Peyer's patch (tissue), 4 donors: ENCODE measurements at regions not wholly inside any gene's neighbourhood (a gene's known extent, or its start where the extent isn't known, plus 50 kb on each side); places are given as distances from the start of the nearest gene placed in this dataset.

ENCODE experiments used
- DNase-seq, 3 donors: peaks; one replicate each; pipeline ENCODE4 v3.0.0-alpha.2; 2017 to 2019
- H3K27ac ChIP-seq, 4 donors: fragments of 200-600 bp; sonication (generic); one replicate each; pipeline ENCODE4 v1.5.1; 2016 to 2019
- H3K27me3 ChIP-seq, 2 donors: fragments of 200-600 bp; sonication (generic); one replicate each; pipeline ENCODE4 v1.5.1; 2019
- H3K36me3 ChIP-seq, 3 donors: fragments of 200-600 bp; sonication (generic); one replicate each; pipeline ENCODE4 v1.5.1; 2016 to 2019
- H3K4me1 ChIP-seq, 4 donors: fragments of 200-600 bp; sonication (generic); one replicate each; pipeline ENCODE4 v1.5.1; 2016 to 2019
- H3K4me3 ChIP-seq, 4 donors: fragments of 200-600 bp; sonication (generic); 1 replicate in 3 of 4; 2 replicates in 1 of 4; pipeline ENCODE4 v1.5.1; 2016 to 2019; ENCODE audit warnings: mild to moderate bottlenecking in 1 of 4
- H3K9me3 ChIP-seq, 4 donors: fragments of 200-600 bp; sonication (generic); one replicate each; pipeline ENCODE4 v1.5.1; 2016 to 2019; ENCODE audit warnings: mild to moderate bottlenecking in 1 of 4
- POLR2A ChIP-seq, 2 donors: fragments of 450-650 bp; IDR thresholded peaks; one replicate each; pipeline ENCODE4 v1.5.1; 2017; ENCODE audit warnings: antibody characterized with exemption in 2 of 2, mild to moderate bottlenecking in 2 of 2, moderate library complexity in 2 of 2
- TF ChIP-seq, protein P1 (sequence below), 6 experiments: fragments of 450-650 bp in 4 of 6; fragments of 200-600 bp in 2 of 6; sonication (generic) in 1 of 6; IDR thresholded peaks; one replicate each; pipeline ENCODE4 v1.5.1; 2017 to 2019; ENCODE audit warnings: antibody characterized with exemption in 6 of 6, mild to moderate bottlenecking in 3 of 6, moderate library complexity in 1 of 6

DNA sequence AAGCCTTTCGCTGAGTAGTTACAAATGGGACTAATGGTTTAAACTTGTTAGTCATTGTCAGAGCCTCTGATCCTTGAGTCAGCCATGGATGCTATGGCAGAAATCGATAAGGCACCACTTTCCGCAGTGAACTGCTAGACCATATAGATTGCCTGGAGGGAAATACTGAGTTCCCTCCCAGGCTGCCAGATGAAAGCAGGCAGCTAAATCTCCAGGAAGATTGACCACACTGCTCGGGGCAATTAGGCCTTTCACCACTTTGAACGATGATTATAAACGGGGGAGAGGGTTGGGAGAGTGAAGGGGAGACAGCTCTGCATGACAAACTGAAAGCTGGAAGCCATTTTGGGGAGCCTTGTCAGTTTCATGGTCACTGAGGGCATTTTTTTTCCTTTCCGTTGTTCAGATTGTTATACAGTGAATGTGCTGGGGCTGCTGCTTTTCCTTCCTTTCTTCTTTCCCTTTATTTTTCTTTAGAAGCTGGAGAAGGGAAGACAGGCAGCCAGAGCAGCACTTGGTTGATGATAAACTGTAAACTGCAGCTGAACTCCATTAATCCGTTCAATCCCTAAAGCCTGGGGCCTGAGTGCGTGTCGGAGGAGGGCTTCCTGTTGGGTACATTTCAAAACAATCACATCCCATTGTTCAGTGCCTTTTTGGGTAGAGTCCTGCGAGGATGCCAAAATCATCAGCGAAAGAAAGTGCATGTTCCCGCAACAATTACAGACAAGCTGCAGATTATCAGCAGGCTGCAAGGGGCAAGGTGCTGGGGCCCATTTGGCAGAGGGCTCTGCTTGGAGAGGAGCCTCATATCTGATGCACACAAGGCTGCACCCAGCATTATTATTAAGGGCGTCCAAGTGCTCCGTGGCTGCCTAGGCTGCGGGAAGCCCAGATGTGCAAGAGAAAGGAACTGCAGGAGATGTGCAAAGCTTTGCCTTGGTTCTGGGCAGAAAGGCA lies 308.4 kb downstream of the PSAT1 start:
- no peaks in the 10 kb centered on the region for H3K27me3 ChIP-seq
- DNase-seq, result no peak
- TF ChIP-seq POLR2A (IDR thresholded peaks at IDR 0.05), result no peak
- TF ChIP-seq, protein P1, sequence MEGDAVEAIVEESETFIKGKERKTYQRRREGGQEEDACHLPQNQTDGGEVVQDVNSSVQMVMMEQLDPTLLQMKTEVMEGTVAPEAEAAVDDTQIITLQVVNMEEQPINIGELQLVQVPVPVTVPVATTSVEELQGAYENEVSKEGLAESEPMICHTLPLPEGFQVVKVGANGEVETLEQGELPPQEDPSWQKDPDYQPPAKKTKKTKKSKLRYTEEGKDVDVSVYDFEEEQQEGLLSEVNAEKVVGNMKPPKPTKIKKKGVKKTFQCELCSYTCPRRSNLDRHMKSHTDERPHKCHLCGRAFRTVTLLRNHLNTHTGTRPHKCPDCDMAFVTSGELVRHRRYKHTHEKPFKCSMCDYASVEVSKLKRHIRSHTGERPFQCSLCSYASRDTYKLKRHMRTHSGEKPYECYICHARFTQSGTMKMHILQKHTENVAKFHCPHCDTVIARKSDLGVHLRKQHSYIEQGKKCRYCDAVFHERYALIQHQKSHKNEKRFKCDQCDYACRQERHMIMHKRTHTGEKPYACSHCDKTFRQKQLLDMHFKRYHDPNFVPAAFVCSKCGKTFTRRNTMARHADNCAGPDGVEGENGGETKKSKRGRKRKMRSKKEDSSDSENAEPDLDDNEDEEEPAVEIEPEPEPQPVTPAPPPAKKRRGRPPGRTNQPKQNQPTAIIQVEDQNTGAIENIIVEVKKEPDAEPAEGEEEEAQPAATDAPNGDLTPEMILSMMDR (IDR thresholded peaks at IDR 0.05), result no peak
- H3K9me3 ChIP-seq, result no peaks in the 10 kb centered on the region
- no peaks in the 10 kb centered on the region for H3K36me3 ChIP-seq
- H3K4me1 ChIP-seq, result no peaks in the 10 kb centered on the region
- no peak overlapping the region for H3K4me3 ChIP-seq
- H3K27ac ChIP-seq, result no peak overlapping the region

DNA sequence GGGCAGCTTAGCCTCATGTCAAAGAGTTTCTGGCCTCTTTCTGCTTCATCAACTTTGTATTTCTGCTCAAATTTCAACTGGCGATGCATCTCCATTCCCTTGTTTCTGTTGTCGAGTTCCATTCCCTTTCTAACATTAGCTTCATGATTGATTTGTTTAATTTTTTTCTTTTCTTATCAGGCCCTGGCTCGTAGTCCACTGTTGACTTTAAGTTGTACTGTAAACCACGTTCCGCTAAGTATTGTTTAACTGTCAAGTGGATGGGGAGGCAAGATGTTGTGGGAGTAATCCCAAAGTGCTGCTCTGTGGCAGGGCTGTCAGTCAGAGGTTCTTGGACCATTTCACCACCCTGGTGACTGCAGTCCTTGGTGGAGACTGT lies 309.1 kb downstream of the PSAT1 start:
- Histone ChIP-seq H3K27ac (no peak overlapping the region), H3K4me3 (no peak overlapping the region), H3K27me3 (no peaks in the 10 kb centered on the region), H3K36me3 (no peaks in the 10 kb centered on the region), H3K4me1 (no peaks in the 10 kb centered on the region), H3K9me3 (no peaks in the 10 kb centered on the region)
- DNase-seq, result no peak
- TF ChIP-seq POLR2A (IDR thresholded peaks at IDR 0.05), result no peak
- TF ChIP-seq, protein P1 (IDR thresholded peaks at IDR 0.05), result no peak

DNA sequence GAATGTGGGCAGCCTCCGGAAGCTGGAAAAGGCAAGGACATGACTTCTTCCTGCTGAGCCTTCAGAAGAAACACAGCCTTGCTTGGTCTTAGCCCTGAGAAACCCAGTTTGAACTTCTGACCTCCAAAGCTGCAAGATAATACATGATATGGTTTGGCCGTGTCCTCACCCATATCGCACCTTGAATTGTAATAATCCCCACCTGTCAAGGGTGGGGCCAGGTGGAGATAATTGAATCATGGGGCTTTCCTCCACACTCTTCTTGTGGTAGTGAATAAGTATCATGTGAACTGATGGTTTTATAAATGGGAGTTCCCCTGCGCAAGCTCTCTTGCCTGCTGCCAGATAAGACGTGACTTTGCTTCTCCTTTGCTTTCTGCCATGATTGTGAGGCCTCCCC lies 310.9 kb downstream of the PSAT1 start:
- H3K36me3 ChIP-seq, result no peaks in the 10 kb centered on the region
- no peaks in the 10 kb centered on the region for H3K4me1 ChIP-seq
- H3K4me3 ChIP-seq, result no peak overlapping the region
- no peaks in the 10 kb centered on the region for H3K27me3 ChIP-seq
- no peak overlapping the region for H3K27ac ChIP-seq
- H3K9me3 ChIP-seq, result no peaks in the 10 kb centered on the region
- TF ChIP-seq, protein P1 (IDR thresholded peaks at IDR 0.05), result no peak
- no peak for TF ChIP-seq POLR2A (IDR thresholded peaks at IDR 0.05)
- DNase-seq, result no peak

- Histone ChIP-seq H3K27ac (no peak overlapping the region), H3K4me1 (no peaks in the 10 kb centered on the region), H3K9me3 (no peaks in the 10 kb centered on the region), H3K27me3 (no peaks in the 10 kb centered on the region), H3K36me3 (no peaks in the 10 kb centered on the region), H3K4me3 (no peak overlapping the region)
- DNase-seq, result no peak
- no peak for TF ChIP-seq POLR2A (IDR thresholded peaks at IDR 0.05)
- TF ChIP-seq, protein P1 (IDR thresholded peaks at IDR 0.05), result no peak
Observed at GRCh38 chr9:78609450-78609849, 312.5 kb downstream of the PSAT1 start.

DNA sequence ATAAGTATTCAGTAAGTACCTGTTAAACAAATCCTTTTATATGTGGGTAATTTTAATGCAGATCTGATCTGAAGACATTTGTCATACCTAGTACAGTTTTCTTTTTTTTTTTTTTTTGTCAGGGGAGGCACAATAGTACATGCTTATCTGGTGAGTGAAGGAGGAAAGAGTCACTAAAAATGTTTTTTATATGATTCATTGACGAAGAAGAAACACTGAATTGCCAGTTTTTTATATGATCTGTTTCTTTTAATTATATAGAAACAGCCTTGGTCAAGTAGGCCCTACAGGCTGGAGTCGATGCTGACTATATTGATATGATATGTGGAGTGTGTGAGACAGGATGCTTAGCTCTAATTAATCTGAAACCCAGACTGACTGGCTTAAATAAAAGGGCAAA lies 315.2 kb downstream of the PSAT1 start:
- Histone ChIP-seq H3K36me3 (no peaks in the 10 kb centered on the region), H3K9me3 (no peaks in the 10 kb centered on the region), H3K27ac (no peak overlapping the region), H3K4me1 (no peaks in the 10 kb centered on the region), H3K27me3 (no peaks in the 10 kb centered on the region), H3K4me3 (no peak overlapping the region)
- DNase-seq, result no peak
- TF ChIP-seq POLR2A (IDR thresholded peaks at IDR 0.05), result no peak
- TF ChIP-seq, protein P1 (IDR thresholded peaks at IDR 0.05), result no peak
